Spleen (tissue), 11 donors: ENCODE measurements at regions not wholly inside any gene's neighbourhood (a gene's known extent, or its start where the extent isn't known, plus 50 kb on each side); places are given as distances from the start of the nearest gene placed in this dataset.

Source experiments
- DNase-seq: peaks from one replicate; pipeline ENCODE4 v3.0.0-alpha.2; 2020
- H3K27ac ChIP-seq, 8 donors: fragments of 200-600 bp; sonication (generic) in 7 of 8; 1 replicate in 4 of 8; 2 replicates in 4 of 8; pipeline versions ENCODE4 v1.5.0 to v1.8.0; 2016 to 2021; ENCODE audit warnings: inconsistent platforms in 4 of 8, mild to moderate bottlenecking in 4 of 8, moderate library complexity in 1 of 8
- H3K27me3 ChIP-seq, 7 donors: fragments of 200-600 bp; sonication (generic) in 6 of 7; replicated peaks in 1 of 7; 1 replicate in 4 of 7; 2 replicates in 3 of 7; pipeline versions ENCODE4 v1.5.0 to v1.8.0; 2016 to 2021; ENCODE audit warnings: inconsistent platforms in 3 of 7, mild to moderate bottlenecking in 1 of 7
- H3K36me3 ChIP-seq, 6 donors: fragments of 200-600 bp; sonication (generic) in 5 of 6; 1 replicate in 4 of 6; 2 replicates in 2 of 6; pipeline versions ENCODE4 v1.5.0 to v1.8.0; 2016 to 2021; ENCODE audit warnings: inconsistent platforms in 2 of 6
- H3K4me1 ChIP-seq, 6 donors: fragments of 200-600 bp; sonication (generic) in 5 of 6; 1 replicate in 3 of 6; 2 replicates in 3 of 6; pipeline versions ENCODE4 v1.5.0 to v1.8.0; 2016 to 2021; ENCODE audit warnings: inconsistent platforms in 3 of 6
- H3K4me3 ChIP-seq, 8 donors: fragments of 200-600 bp; sonication (generic) in 7 of 8; 1 replicate in 4 of 8; 2 replicates in 4 of 8; pipeline versions ENCODE4 v1.5.0 to v1.8.0; 2016 to 2021; ENCODE audit warnings: inconsistent platforms in 4 of 8, mild to moderate bottlenecking in 4 of 8, moderate library complexity in 2 of 8
- H3K9me3 ChIP-seq, 8 donors: fragments of 200-600 bp; sonication (generic) in 7 of 8; 1 replicate in 4 of 8; 2 replicates in 4 of 8; pipeline versions ENCODE4 v1.5.0 to v1.8.0; 2016 to 2021; ENCODE audit warnings: inconsistent platforms in 4 of 8
- POLR2A ChIP-seq, 3 donors: fragments of 450-650 bp; IDR thresholded peaks; one replicate each; pipeline ENCODE4 v1.5.1; 2017; ENCODE audit warnings: antibody characterized with exemption in 3 of 3, mild to moderate bottlenecking in 1 of 3
- POLR2AphosphoS5 ChIP-seq, 3 donors: sonication (generic); formaldehyde crosslinking; IDR thresholded peaks; one replicate each; pipeline ENCODE4 v1.5.1; 2017; ENCODE audit warnings: antibody characterized with exemption in 3 of 3
- WGBS, 5 donors: extraction: QIAGEN DNeasy Blood & Tissue Kit in 3 of 5; methylation state at CpG; one replicate each; pipeline versions ENCODE4 v1.1.5 to v1.1.7; 2013 to 2018; 5-methylcytosine and 5-hydroxymethylcytosine counted together
- intact Hi-C: fragments of 100-400 bp; cut with DNase I; formaldehyde crosslinking; loops from one replicate; pipeline ENCODE4 v1.15.0; 2023; ENCODE audit warnings: low total_unique reads
- TF ChIP-seq, protein P1 (sequence below), 11 experiments: fragments of 200-600 bp in 7 of 11; fragments of 450-650 bp in 4 of 11; sonication (generic) in 4 of 11; IDR thresholded peaks in 8 of 11; conservative IDR thresholded peaks in 3 of 11; 1 replicate in 7 of 11; 2 replicates in 4 of 11; pipeline versions ENCODE4 v1.4.0 to v1.8.0; 2016 to 2021; ENCODE audit warnings: antibody characterized with exemption in 11 of 11, inconsistent platforms in 4 of 11, mild to moderate bottlenecking in 1 of 11
- donor health status: healthy with polysubstance abuse.
- donor health status: DM: no; HTN: no; CAD: no; lungs with moderate emphysema.
- donor health status: DM: no; HTN: no; CAD: no.
- donor health status: Bipolar disorder and iron deficiency.
- donor health status: healthy.
- donor health status: DM: no; HTN: no; CAD: no.
- donor health status: DM: yes; HTN: yes; CAD: no.

DNA sequence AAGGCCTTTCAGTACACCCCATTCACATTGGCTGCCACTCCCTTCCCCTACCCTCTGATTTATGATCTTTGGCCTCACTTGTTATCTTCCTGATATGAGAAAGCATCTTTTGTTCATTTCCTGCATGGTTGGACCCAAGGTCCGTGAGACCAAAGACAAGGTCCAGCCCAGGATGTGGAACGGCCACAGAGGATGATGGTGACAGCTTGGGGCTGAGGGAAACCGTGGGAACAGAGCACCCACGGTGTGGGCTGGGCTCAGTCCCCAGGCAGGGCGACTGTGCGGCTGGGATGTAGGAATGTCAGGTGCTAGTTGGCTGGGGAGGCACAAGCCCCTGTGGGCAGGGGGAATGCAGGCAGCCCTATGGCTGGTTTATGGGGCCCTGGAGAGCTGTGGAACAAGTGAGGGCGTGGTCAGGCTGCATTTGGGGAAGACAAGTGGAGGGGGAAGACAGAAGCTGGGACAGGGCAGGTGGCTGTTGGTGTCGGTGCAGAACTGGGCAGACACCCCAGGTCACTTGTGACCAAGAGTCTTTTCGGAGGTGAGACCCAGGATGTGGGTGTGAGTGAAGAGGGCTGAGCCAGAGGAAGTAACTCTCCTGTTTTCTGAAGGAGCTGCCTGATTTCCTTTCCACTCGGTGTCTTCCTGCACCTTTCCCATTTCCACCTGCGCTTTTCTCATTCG lies 51.7 kb upstream of the IGFBP3 start:
- no peaks in the 10 kb centered on the region for H3K9me3 ChIP-seq
- intact Hi-C loops = no loop called here
- H3K4me3 ChIP-seq = no peak overlapping the region
- H3K4me1 ChIP-seq = peaks cover 0 to 9% (median 0%) of the 10 kb centered on the region in 6 donors
- no peak overlapping the region for H3K27ac ChIP-seq
- H3K27me3 ChIP-seq = peaks cover 0 to 8% (median 0%) of the 10 kb centered on the region in 7 donors
- no peak for DNase-seq
- TF ChIP-seq POLR2AphosphoS5 (IDR thresholded peaks at IDR 0.05) = no peak
- no peak for TF ChIP-seq POLR2A (IDR thresholded peaks at IDR 0.05)
- TF ChIP-seq, protein P1, sequence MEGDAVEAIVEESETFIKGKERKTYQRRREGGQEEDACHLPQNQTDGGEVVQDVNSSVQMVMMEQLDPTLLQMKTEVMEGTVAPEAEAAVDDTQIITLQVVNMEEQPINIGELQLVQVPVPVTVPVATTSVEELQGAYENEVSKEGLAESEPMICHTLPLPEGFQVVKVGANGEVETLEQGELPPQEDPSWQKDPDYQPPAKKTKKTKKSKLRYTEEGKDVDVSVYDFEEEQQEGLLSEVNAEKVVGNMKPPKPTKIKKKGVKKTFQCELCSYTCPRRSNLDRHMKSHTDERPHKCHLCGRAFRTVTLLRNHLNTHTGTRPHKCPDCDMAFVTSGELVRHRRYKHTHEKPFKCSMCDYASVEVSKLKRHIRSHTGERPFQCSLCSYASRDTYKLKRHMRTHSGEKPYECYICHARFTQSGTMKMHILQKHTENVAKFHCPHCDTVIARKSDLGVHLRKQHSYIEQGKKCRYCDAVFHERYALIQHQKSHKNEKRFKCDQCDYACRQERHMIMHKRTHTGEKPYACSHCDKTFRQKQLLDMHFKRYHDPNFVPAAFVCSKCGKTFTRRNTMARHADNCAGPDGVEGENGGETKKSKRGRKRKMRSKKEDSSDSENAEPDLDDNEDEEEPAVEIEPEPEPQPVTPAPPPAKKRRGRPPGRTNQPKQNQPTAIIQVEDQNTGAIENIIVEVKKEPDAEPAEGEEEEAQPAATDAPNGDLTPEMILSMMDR (IDR thresholded peaks at IDR 0.05 in 8 of 11, conservative IDR thresholded peaks at IDR 0.05 in 3 of 11) = no peak
- WGBS, 5 donors = 54 to 64% (median 57%) methylated on average over 12 of the region's 12 CpGs
- H3K36me3 ChIP-seq = no peaks in the 10 kb centered on the region

DNA sequence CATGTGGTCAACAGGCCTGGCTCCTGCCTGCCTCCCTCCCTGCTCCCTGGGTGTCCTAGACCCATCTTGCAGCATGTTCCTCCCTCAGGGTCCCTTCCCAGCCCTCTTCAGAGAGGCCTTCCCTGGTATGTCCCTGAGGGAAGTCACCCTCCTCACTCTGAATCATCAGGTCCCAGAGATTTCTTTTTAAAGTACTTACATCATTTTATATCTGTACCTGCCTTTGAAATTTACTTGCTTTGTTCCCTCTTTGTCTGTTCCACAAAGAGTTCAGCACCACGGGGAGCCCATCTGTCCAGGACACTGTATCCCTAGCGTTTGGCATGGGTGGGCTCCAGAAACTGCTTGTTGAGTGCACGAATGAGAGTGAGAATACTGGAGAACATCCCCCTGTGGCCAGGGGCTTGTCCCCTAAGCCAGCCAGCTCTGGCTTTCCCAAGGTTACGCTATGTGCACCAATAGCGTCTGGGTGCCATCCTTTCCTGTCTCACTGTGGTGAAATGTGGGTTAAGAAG lies 50.6 kb upstream of the IGFBP3 start:
- no peak overlapping the region for H3K4me3 ChIP-seq
- no peak for DNase-seq
- TF ChIP-seq POLR2AphosphoS5 (IDR thresholded peaks at IDR 0.05) = no peak
- no peak for TF ChIP-seq POLR2A (IDR thresholded peaks at IDR 0.05)
- TF ChIP-seq, protein P1 (IDR thresholded peaks at IDR 0.05 in 8 of 11, conservative IDR thresholded peaks at IDR 0.05 in 3 of 11) = no peak
- H3K27me3 ChIP-seq = peaks cover 0 to 8% (median 0%) of the 10 kb centered on the region in 7 donors
- no peak overlapping the region for H3K27ac ChIP-seq
- H3K9me3 ChIP-seq = no peaks in the 10 kb centered on the region
- intact Hi-C loops = no loop called here
- WGBS, 5 donors = 84 to 92% (median 89%) methylated on average over 4 to 5 of the region's 5 CpGs
- H3K36me3 ChIP-seq = no peaks in the 10 kb centered on the region
- peaks cover 0 to 9% (median 0%) of the 10 kb centered on the region in 6 donors for H3K4me1 ChIP-seq

DNA sequence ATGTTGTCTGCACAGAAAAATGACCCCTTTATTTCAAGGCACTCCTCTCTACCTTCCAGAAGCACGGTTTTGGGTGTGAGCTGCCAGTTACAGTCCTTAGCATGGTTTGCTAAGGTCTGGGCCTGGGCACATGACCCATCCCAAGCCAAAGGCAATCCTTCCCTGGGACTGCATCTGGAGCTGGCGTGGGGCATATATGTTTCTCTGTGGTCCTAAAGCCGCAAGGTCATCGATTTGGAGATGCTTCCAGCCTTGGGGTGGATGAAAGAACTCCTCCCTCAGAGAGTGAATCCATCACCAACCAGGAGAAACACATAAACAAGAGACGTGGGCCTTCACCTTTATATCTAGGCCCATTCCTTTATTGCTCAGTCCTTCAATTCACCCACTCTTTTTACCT lies 50.1 kb upstream of the IGFBP3 start:
- Histone ChIP-seq H3K4me3 (no peak overlapping the region), H3K9me3 (no peaks in the 10 kb centered on the region), H3K36me3 (no peaks in the 10 kb centered on the region), H3K27ac (no peak overlapping the region), H3K4me1 (peaks cover 0 to 9% (median 0%) of the 10 kb centered on the region in 6 donors), H3K27me3 (peaks cover 0 to 5% (median 0%) of the 10 kb centered on the region in 7 donors)
- no peak for DNase-seq
- WGBS, 5 donors = 79 to 90% (median 82%) methylated on average over 5 of the region's 5 CpGs
- intact Hi-C loops = no loop called here
- TF ChIP-seq POLR2AphosphoS5 (IDR thresholded peaks at IDR 0.05) (no peak), POLR2A (IDR thresholded peaks at IDR 0.05) (no peak)
- TF ChIP-seq, protein P1 (IDR thresholded peaks at IDR 0.05 in 8 of 11, conservative IDR thresholded peaks at IDR 0.05 in 3 of 11) = no peak
